Stimulated activated CD8-positive, alpha-beta memory T cell treated with anti-CD3 and anti-CD28 coated beads, Interleukin-15, amount 100 ng/mL, for 4 hours (primary cell): ENCODE measurements at regions not wholly inside any gene's neighbourhood (a gene's known extent, or its start where the extent isn't known, plus 50 kb on each side); places are given as distances from the start of the nearest gene placed in this dataset.

Experiments
- DNase-seq, 2 donors: peaks; one replicate each; pipeline ENCODE4 v3.0.0-alpha.2; 2020; ENCODE audit warnings: low read depth in 2 of 2

GRCh38 chr9:95623640-95624039 lies 106.9 kb upstream of the PTCH1 start:
- DNase-seq = no peak

GRCh38 chr9:95620722-95621121 lies 104.0 kb upstream of the PTCH1 start:
- DNase-seq = no peak

- no peak for DNase-seq
Observed at GRCh38 chr9:95620314-95620713, 103.5 kb upstream of the PTCH1 start.

GRCh38 chr9:95615246-95615645 lies 98.5 kb upstream of the PTCH1 start:
- no peak for DNase-seq

GRCh38 chr9:95613670-95614069 lies 96.9 kb upstream of the PTCH1 start:
- DNase-seq = no peak

- no peak for DNase-seq
Observed at GRCh38 chr9:95611354-95611753, 94.6 kb upstream of the PTCH1 start.

- no peak for DNase-seq
Observed at GRCh38 chr9:95610006-95610785, 93.4 kb upstream of the PTCH1 start.

GRCh38 chr9:95609426-95609825 lies 92.7 kb upstream of the PTCH1 start:
- no peak for DNase-seq

GRCh38 chr9:95608341-95608740 lies 91.6 kb upstream of the PTCH1 start:
- no peak for DNase-seq

GRCh38 chr9:95607507-95607906 lies 90.7 kb upstream of the PTCH1 start:
- no peak for DNase-seq

GRCh38 chr9:95606489-95607350 lies 89.9 kb upstream of the PTCH1 start:
- no peak for DNase-seq

GRCh38 chr9:95605816-95606488 lies 89.2 kb upstream of the PTCH1 start:
- DNase-seq = no peak

- no peak for DNase-seq
Observed at GRCh38 chr9:95605101-95605500, 88.3 kb upstream of the PTCH1 start.

GRCh38 chr9:95598236-95598635 lies 81.5 kb upstream of the PTCH1 start:
- no peak for DNase-seq

GRCh38 chr9:95595721-95596295 lies 79.0 kb upstream of the PTCH1 start:
- no peak for DNase-seq

- no peak for DNase-seq
Observed at GRCh38 chr9:95592931-95593330, 76.2 kb upstream of the PTCH1 start.

GRCh38 chr9:95588724-95589588 lies 72.2 kb upstream of the PTCH1 start:
- no peak for DNase-seq

GRCh38 chr9:95587021-95587964 lies 70.5 kb upstream of the PTCH1 start:
- DNase-seq = no peak

- no peak for DNase-seq
Observed at GRCh38 chr9:95586326-95586725, 69.6 kb upstream of the PTCH1 start.

GRCh38 chr9:95585824-95586223 lies 69.1 kb upstream of the PTCH1 start:
- DNase-seq = no peak
